HCT116 (cell line): ENCODE measurements at regions not wholly inside any gene's neighbourhood (a gene's known extent, or its start where the extent isn't known, plus 50 kb on each side); places are given as distances from the start of the nearest gene placed in this dataset.

Experiments used
- ATAC-seq: fragments of 200-7000 bp; cut with Tn5 transposase; 2 replicates; pipeline ENCODE4 v1.9.1; 2020; ENCODE audit warnings: mild to moderate bottlenecking, moderate library complexity
- BruUV-seq: library from RNA; stranded (reverse); fragments of 400-500 nt; replicated peaks from 2 replicates; lab custom pipeline; 2021; lab: Mats Ljungman, UMichigan
- CTCF ChIA-PET: fragments of 300-600 bp; sonication (Branson Sonifier 250); formaldehyde crosslinking; loops from one replicate; lab custom pipeline; 2021; ENCODE audit warnings: antibody characterized with exemption; lab: Charles Lee
- POLR2A ChIA-PET: fragments of 300-600, 350-600 bp; sonication (Branson Sonifier 250); formaldehyde crosslinking; loops from one replicate; lab custom pipeline; 2021; ENCODE audit warnings: antibody characterized with exemption; lab: Charles Lee
- RAD21 ChIA-PET, 2 experiments: fragments of 300-600 bp; sonication (Branson Sonifier 250); formaldehyde crosslinking; loops; one replicate each; lab custom pipeline; 2023; ENCODE audit warnings: low total read pairs in 2 of 2; ENCODE audit not compliant: uncharacterized antibody in 2 of 2, unreplicated experiment in 2 of 2, low non-redundant PET in 1 of 2; lab: Charles Lee
- DNase-seq: peaks from one replicate; pipeline ENCODE4 v3.0.0-alpha.2; 2010; ENCODE audit warnings: low read depth, low spot score
- H2AFZ ChIP-seq: fragments of 200-600 bp; shearing (Covaris generic), sonication (generic); 2 replicates; pipeline ENCODE4 v1.6.1; 2017; ENCODE audit warnings: low read depth, mixed run types, mixed read lengths, antibody characterized with exemption, low read length; ENCODE audit not compliant: poor library complexity, severe bottlenecking
- H3K27ac ChIP-seq: 2 replicates; pipeline ENCODE4 v1.5.1; 2012; ENCODE audit warnings: low read depth, low read length
- H3K27me3 ChIP-seq: fragments of 200-600 bp; sonication (generic); 2 replicates; pipeline ENCODE4 v1.6.1; 2016; ENCODE audit warnings: mixed run types, low read length, mixed read lengths; ENCODE audit not compliant: insufficient read depth
- H3K36me3 ChIP-seq, 2 experiments: fragments of 200-500 bp in 1 of 2; fragments of 200-600 bp in 1 of 2; sonication (Bioruptor generic) in 1 of 2; sonication (generic) in 1 of 2; 2 replicates each; pipeline versions ENCODE4 v1.5.1 to v1.6.1; 2014 to 2016; ENCODE audit warnings: low read length in 2 of 2, inconsistent platforms in 1 of 2, mixed read lengths in 1 of 2, mixed run types in 1 of 2; ENCODE audit not compliant: insufficient read depth in 2 of 2, control insufficient read depth in 1 of 2
- H3K4me1 ChIP-seq, 2 experiments: fragments of 200-600 bp in 1 of 2; sonication (generic) in 1 of 2; 2 replicates each; pipeline versions ENCODE4 v1.5.1 to v1.6.1; 2012 to 2017; ENCODE audit warnings: low read length in 2 of 2, inconsistent platforms in 1 of 2, mild to moderate bottlenecking in 1 of 2, mixed read lengths in 1 of 2, mixed run types in 1 of 2, moderate library complexity in 1 of 2; ENCODE audit not compliant: insufficient read depth in 2 of 2, control insufficient read depth in 1 of 2
- H3K4me2 ChIP-seq: fragments of 200-600 bp; sonication (generic); 2 replicates; pipeline ENCODE4 v1.6.1; 2017; ENCODE audit warnings: mixed run types, low read length, mixed read lengths
- H3K4me3 ChIP-seq, 2 experiments: fragments of 200-600 bp in 1 of 2; sonication (generic) in 1 of 2; replicated peaks in 1 of 2; 2 replicates each; pipeline ENCODE4 v1.5.1; 2011 to 2016; ENCODE audit warnings: low read length in 2 of 2, control low read depth in 1 of 2, low read depth in 1 of 2, mild to moderate bottlenecking in 1 of 2, mixed read lengths in 1 of 2, mixed run types in 1 of 2
- H3K79me2 ChIP-seq: fragments of 200-600 bp; sonication (generic); 2 replicates; pipeline ENCODE4 v1.6.1; 2017; ENCODE audit warnings: mild to moderate bottlenecking, mixed run types, low read length, moderate library complexity, mixed read lengths; ENCODE audit not compliant: insufficient read depth
- H3K9ac ChIP-seq: fragments of 200-600 bp; sonication (generic); 2 replicates; pipeline ENCODE4 v1.6.1; 2016; ENCODE audit warnings: low read length, mixed read lengths
- H3K9me2 ChIP-seq: fragments of 200-600 bp; sonication (generic), shearing (Covaris generic); 2 replicates; pipeline ENCODE4 v1.6.1; 2017; ENCODE audit warnings: mixed run types, mild to moderate bottlenecking, moderate library complexity; ENCODE audit not compliant: insufficient read depth
- H3K9me3 ChIP-seq, 2 experiments: fragments of 200-500 bp in 1 of 2; fragments of 200-600 bp in 1 of 2; sonication (Bioruptor generic) in 1 of 2; sonication (generic) in 1 of 2; 2 replicates each; pipeline ENCODE4 v1.6.1; 2014 to 2017; ENCODE audit warnings: low read length in 2 of 2, mixed read lengths in 2 of 2, inconsistent platforms in 1 of 2, low read depth in 1 of 2, mild to moderate bottlenecking in 1 of 2, mixed run types in 1 of 2, moderate library complexity in 1 of 2; ENCODE audit not compliant: control insufficient read depth in 1 of 2, insufficient read depth in 1 of 2
- H4K20me1 ChIP-seq: fragments of 200-600 bp; sonication (generic), shearing (Covaris generic); 2 replicates; pipeline ENCODE4 v1.6.1; 2017; ENCODE audit warnings: mixed run types, mild to moderate bottlenecking, moderate library complexity; ENCODE audit not compliant: insufficient read depth
- CEBPB ChIP-seq: IDR thresholded peaks from 2 replicates; pipeline ENCODE4 v1.6.1; 2012; ENCODE audit warnings: low read depth
- CTCF ChIP-seq, 3 experiments: fragments of 200-600 bp in 1 of 3; sonication (generic) in 1 of 3; IDR thresholded peaks in 2 of 3; conservative IDR thresholded peaks in 1 of 3; 2 replicates each; pipeline ENCODE4 v1.5.1; 2012 to 2017; ENCODE audit warnings: low read depth in 2 of 3, low read length in 2 of 3, antibody characterized with exemption in 1 of 3, borderline replicate concordance in 1 of 3, control low read depth in 1 of 3, mild to moderate bottlenecking in 1 of 3, mixed read lengths in 1 of 3, mixed run types in 1 of 3, moderate library complexity in 1 of 3; ENCODE audit not compliant: insufficient read depth in 1 of 3
- JUND ChIP-seq: IDR thresholded peaks from 2 replicates; pipeline ENCODE4 v1.6.1; 2012
- POLR2AphosphoS5 ChIP-seq: IDR thresholded peaks from 2 replicates; pipeline ENCODE4 v1.6.1; 2011; ENCODE audit warnings: mild to moderate bottlenecking, low read depth, low read length, moderate library complexity
- TCF7L2 ChIP-seq: IDR thresholded peaks from 2 replicates; pipeline ENCODE4 v1.7.0; 2011; ENCODE audit warnings: borderline replicate concordance, inconsistent platforms; ENCODE audit not compliant: insufficient read depth, insufficient read length; ENCODE audit errors: extremely low read depth
- intact Hi-C: fragments of 100-400 bp; cut with micrococcal nuclease; formaldehyde crosslinking; loops from 2 replicates; pipeline ENCODE4 v1.10.0; 2022
- TF ChIP-seq, protein P1 (sequence below): IDR thresholded peaks from 2 replicates; pipeline ENCODE4 v1.6.1; 2012

DNA sequence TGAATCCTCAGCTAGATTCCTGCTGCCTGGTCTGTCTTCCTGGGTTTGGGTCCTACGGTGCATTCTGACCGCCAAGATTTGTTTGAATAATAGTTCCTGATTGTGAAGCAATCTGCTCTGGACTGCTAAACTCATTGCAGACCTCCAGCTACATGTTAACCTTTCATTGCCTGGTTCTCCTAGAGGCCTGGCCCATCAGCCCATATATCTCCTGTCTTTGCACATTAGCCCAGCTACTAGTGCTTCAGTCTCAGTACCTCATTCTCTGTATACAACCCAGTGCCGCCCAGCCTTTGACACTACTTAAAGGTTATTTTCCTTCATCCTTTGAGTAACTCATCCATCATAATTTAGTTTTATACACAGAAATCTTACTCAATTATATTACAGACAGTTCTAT is 65.6 kb upstream of the GRIP1 start:
- ChIA-PET CTCF (no interaction called here), POLR2A (no interaction called here), RAD21 (no interaction called here)
- intact Hi-C loops: no loop called here
- no TSS peak for BruUV-seq
- Histone ChIP-seq H3K4me2 (no peak overlapping the region), H3K4me1 (no peaks in the 10 kb centered on the region), H4K20me1 (no peaks in the 10 kb centered on the region), H3K9me3 (no peaks in the 10 kb centered on the region), H3K79me2 (no peaks in the 10 kb centered on the region), H3K9ac (no peak overlapping the region), H2AFZ (no peak overlapping the region), H3K9me2 (no peaks in the 10 kb centered on the region), H3K4me3 (no peak overlapping the region), H3K36me3 (no peaks in the 10 kb centered on the region), H3K27ac (no peak overlapping the region), H3K27me3 (peaks cover 46% of the 10 kb centered on the region)
- TF ChIP-seq, protein P1, sequence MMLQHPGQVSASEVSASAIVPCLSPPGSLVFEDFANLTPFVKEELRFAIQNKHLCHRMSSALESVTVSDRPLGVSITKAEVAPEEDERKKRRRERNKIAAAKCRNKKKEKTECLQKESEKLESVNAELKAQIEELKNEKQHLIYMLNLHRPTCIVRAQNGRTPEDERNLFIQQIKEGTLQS: no peak
- TF ChIP-seq POLR2AphosphoS5: no peak
- no peak for DNase-seq
- no peak for ATAC-seq

- Histone ChIP-seq H2AFZ (no peak overlapping the region), H4K20me1 (no peaks in the 10 kb centered on the region), H3K27me3 (peaks cover 48% of the 10 kb centered on the region), H3K36me3 (no peaks in the 10 kb centered on the region), H3K4me3 (no peak overlapping the region), H3K27ac (no peak overlapping the region), H3K4me2 (no peak overlapping the region), H3K4me1 (no peaks in the 10 kb centered on the region), H3K79me2 (no peaks in the 10 kb centered on the region), H3K9me3 (no peaks in the 10 kb centered on the region), H3K9ac (no peak overlapping the region), H3K9me2 (no peaks in the 10 kb centered on the region)
- BruUV-seq: no TSS peak
- ChIA-PET RAD21 (no interaction called here), POLR2A (no interaction called here), CTCF (no interaction called here)
- TF ChIP-seq JUND (no peak), CTCF (IDR thresholded peaks at IDR 0.05 in 2 of 3, conservative IDR thresholded peaks at IDR 0.05 in 1 of 3; ENCODE audit: borderline replicate concordance in 1 of 3, insufficient read depth in 1 of 3, low read depth in 2 of 3, low read length in 2 of 3) (no peak), TCF7L2 (no peak), CEBPB (no peak)
- DNase-seq (no peak), ATAC-seq (no peak)
- intact Hi-C loops: no loop called here
Measured at GRCh38 chr12:66744956-66745383, 66.1 kb upstream of the GRIP1 start.
